GM12864 (cell line): ENCODE measurements at regions not wholly inside any gene's neighbourhood (a gene's known extent, or its start where the extent isn't known, plus 50 kb on each side); places are given as distances from the start of the nearest gene placed in this dataset.

ENCODE experiments used
- DNase-seq: peaks from one replicate; pipeline ENCODE4 v3.0.0-alpha.2; 2011; ENCODE audit warnings: low read depth
- H3K4me3 ChIP-seq: 2 replicates; pipeline ENCODE4 v1.5.1; 2011; ENCODE audit warnings: mild to moderate bottlenecking, low read depth, low read length, control low read depth
- CTCF ChIP-seq: IDR thresholded peaks from 2 replicates; pipeline ENCODE4 v1.5.1; 2011; ENCODE audit warnings: low read depth, mild to moderate bottlenecking, moderate library complexity, low read length, control low read depth, inconsistent platforms; ENCODE audit errors: missing control alignments

GRCh38 chr12:113676547-113676946 is 204.9 kb upstream of the LHX5 start:
- DNase-seq = no peak
- TF ChIP-seq CTCF = no peak
- H3K4me3 ChIP-seq = no peak overlapping the region

DNA sequence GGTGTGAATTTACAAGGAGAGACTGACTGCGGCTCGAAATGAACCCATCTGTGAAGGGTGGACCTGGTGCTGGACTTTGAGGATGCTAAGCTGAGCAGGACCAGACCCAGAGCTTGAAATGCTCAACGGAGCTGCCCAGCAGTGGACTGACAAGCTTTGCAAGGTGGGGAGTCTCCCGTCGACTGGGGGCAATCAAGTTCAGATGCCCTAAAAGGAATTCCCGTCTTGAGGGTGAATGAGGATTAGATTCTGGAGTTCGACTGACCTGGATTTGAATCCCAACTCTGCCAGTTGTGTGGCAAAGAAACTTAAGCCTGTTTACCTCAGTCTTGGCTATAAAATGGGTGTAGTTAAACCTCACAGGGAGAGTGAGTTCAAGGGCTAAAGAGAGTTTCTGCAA is 204.4 kb upstream of the LHX5 start:
- no peak for DNase-seq
- TF ChIP-seq CTCF = no peak
- no peak overlapping the region for H3K4me3 ChIP-seq

- DNase-seq = no peak
- no peak for TF ChIP-seq CTCF
- no peak overlapping the region for H3K4me3 ChIP-seq
Measured at GRCh38 chr12:113674996-113675395, 203.3 kb upstream of the LHX5 start.

DNA sequence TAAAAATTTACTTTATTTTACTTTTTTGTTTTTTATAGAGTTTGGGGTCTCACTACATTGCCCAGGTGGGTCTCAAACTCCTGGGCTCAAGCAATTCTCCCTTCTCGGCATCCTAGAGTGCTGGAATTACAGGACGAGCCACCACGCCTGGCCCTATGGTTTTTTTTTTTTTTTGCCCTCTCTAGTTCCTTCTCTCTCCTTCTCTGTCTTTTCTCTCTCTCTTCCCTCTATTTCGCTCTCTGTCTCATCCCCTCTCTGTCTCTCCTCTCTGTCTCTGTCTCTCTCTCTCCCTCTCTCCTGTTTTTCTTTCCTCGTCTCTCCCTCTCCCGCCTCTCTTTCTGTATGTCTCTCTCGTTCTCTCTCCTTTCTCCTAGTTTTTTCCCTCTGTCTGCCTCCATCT is 202.6 kb upstream of the LHX5 start:
- H3K4me3 ChIP-seq = no peak overlapping the region
- DNase-seq = no peak
- TF ChIP-seq CTCF = no peak

DNA sequence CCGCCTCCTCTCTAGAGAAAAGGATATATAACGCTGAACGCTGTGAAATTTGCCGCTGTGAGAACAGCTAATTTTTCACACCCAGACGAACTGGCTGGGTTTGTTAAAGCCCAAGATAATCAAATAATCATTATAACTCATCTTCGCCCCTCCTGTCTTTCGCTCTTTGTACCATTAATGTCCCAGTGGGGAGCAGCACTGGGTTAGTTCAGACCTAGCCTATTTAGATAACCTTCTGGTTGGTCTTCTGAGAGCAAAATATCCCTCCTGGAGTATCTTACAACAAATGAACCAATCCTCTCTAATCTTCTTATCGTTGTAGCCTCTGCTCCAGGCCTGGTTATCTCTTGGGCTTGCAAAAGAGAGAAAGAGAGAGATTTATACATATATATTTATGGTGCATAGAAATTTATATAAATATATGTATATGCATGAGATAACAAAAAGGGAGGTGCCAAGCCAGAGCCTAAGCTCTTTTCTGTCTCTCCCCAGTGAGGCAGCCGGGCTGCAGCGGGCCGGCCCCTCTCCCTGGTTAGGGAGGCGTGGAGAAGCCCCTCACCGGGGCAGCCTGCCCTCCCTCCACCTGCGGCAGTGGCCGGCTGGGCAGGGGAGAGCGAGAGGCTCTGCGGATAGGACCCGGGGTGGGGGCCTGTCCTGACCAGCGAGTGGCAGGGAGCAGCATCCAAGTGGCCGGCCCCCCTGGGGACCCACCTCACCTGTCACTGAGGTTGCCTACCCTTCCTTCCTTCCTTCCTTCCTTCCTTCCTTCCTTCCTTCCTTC is 202.0 kb upstream of the LHX5 start:
- H3K4me3 ChIP-seq = no peak overlapping the region
- no peak for TF ChIP-seq CTCF
- DNase-seq = no peak

- no peak for DNase-seq
- H3K4me3 ChIP-seq = no peak overlapping the region
- no peak for TF ChIP-seq CTCF
Measured at GRCh38 chr12:113670742-113671141, 199.1 kb upstream of the LHX5 start.

DNA sequence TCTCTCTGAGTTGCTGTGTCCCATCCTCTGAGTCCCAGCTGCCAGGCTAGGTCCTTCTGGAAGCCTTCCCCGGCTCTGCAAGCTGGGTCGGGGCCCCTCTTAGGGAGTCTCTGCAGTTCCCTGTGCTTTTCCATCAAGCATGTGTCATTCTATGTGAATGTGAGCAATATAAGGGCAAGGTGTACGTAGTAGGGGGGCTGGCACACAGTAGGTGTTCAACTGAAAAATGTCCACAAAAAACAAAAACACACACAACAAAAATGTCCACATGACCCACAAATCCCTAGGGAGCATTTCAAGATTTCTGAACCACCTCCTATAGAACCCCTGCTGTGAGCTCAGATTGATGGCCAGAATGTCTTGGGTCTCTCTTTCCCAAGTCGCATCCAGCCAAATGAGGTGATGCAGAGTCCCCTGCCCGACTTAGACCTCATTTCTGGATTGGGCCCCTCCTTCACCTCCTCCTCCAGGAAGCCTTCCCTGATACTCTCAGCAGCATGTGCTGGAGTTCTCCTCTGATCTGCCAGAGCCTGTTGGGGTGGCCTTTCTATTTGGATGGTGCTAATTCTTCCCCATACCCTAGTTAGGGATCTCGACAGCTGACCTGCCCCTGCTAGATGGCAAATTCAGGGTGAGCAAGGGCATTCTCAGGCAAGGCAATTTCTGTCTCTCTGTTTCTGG is 196.1 kb upstream of the LHX5 start:
- DNase-seq = no peak
- H3K4me3 ChIP-seq = no peak overlapping the region
- no peak for TF ChIP-seq CTCF
